ENCODE measurements at regions not wholly inside any gene's neighbourhood (a gene's known extent, or its start where the extent isn't known, plus 50 kb on each side); places are given as distances from the start of the nearest gene placed in this dataset.
"Not testable (repeated sequence)": the region's sequence is repeated elsewhere in the genome, so short reads cannot be mapped to it uniquely, and the experiment has no call there.

- no peak for DNase-seq
Observed at GRCh38 chr16:26598061-26598460, 468.7 kb upstream of the C16orf82 start.

GRCh38 chr16:26598998-26599784, 467.5 kb upstream of the C16orf82 start:
- no peak for DNase-seq

- no peak for DNase-seq
Observed at GRCh38 chr16:26599785-26600104, 467.0 kb upstream of the C16orf82 start.

GRCh38 chr16:26601335-26601734, 465.4 kb upstream of the C16orf82 start:
- no peak for DNase-seq

- DNase-seq = no peak
Observed at GRCh38 chr16:26605626-26606271, 461.0 kb upstream of the C16orf82 start.

- no peak for DNase-seq
Observed at GRCh38 chr16:26606381-26607150, 460.2 kb upstream of the C16orf82 start.

- no peak for DNase-seq
Observed at GRCh38 chr16:26614237-26614841, 452.4 kb upstream of the C16orf82 start.

- DNase-seq = no peak
Observed at GRCh38 chr16:26623442-26623841, 443.3 kb upstream of the C16orf82 start.

GRCh38 chr16:26627958-26628357, 438.8 kb upstream of the C16orf82 start:
- DNase-seq = no peak

- not testable (repeated sequence) for DNase-seq
Observed at GRCh38 chr16:26631365-26631764, 435.4 kb upstream of the C16orf82 start.

GRCh38 chr16:26642047-26642664, 424.6 kb upstream of the C16orf82 start:
- no peak for DNase-seq

- DNase-seq = no peak
Observed at GRCh38 chr16:26643519-26643918, 423.2 kb upstream of the C16orf82 start.

GRCh38 chr16:26644912-26645543, 421.7 kb upstream of the C16orf82 start:
- DNase-seq = no peak

GRCh38 chr16:26645614-26646013, 421.1 kb upstream of the C16orf82 start:
- peak; percentile 26 for DNase-seq

- DNase-seq = no peak
Observed at GRCh38 chr16:26647870-26648269, 418.9 kb upstream of the C16orf82 start.

- no peak for DNase-seq
Observed at GRCh38 chr16:26648851-26649250, 417.9 kb upstream of the C16orf82 start.

- no peak for DNase-seq
Observed at GRCh38 chr16:26649381-26650045, 417.2 kb upstream of the C16orf82 start.

GRCh38 chr16:26651464-26651863, 415.3 kb upstream of the C16orf82 start:
- no peak for DNase-seq

GRCh38 chr16:26651884-26652283, 414.8 kb upstream of the C16orf82 start:
- DNase-seq = no peak

- DNase-seq = no peak
Observed at GRCh38 chr16:26658486-26658885, 408.2 kb upstream of the C16orf82 start.

GRCh38 chr16:26658915-26659314, 407.8 kb upstream of the C16orf82 start:
- DNase-seq = no peak

- DNase-seq = no peak
Observed at GRCh38 chr16:26664086-26664485, 402.6 kb upstream of the C16orf82 start.
